Uterus (tissue), 3 donors: ENCODE measurements at regions not wholly inside any gene's neighbourhood (a gene's known extent, or its start where the extent isn't known, plus 50 kb on each side); places are given as distances from the start of the nearest gene placed in this dataset.
"Not testable (repeated sequence)": the region's sequence is repeated elsewhere in the genome, so short reads cannot be mapped to it uniquely, and the experiment has no call there.

Experiments used
- DNase-seq, 2 donors: peaks; one replicate each; pipeline ENCODE4 v3.0.0-alpha.2; 2019 to 2020
- H3K27ac ChIP-seq, 2 donors: fragments of 200-600 bp; sonication (generic); 1 replicate in 1 of 2; 2 replicates in 1 of 2; pipeline ENCODE4 v1.5.1; 2016 to 2018
- H3K27me3 ChIP-seq, 2 donors: fragments of 200-600 bp; sonication (generic); one replicate each; pipeline ENCODE4 v1.5.1; 2018 to 2019; ENCODE audit warnings: control low read depth in 1 of 2
- H3K36me3 ChIP-seq, 2 donors: fragments of 200-600 bp; sonication (generic); one replicate each; pipeline ENCODE4 v1.5.1; 2019; ENCODE audit warnings: control low read depth in 1 of 2
- H3K4me1 ChIP-seq, 2 donors: fragments of 200-600 bp; sonication (generic); one replicate each; pipeline ENCODE4 v1.5.1; 2018 to 2019; ENCODE audit warnings: control low read depth in 1 of 2
- H3K4me3 ChIP-seq, 2 donors: fragments of 200-600 bp; sonication (generic); 1 replicate in 1 of 2; 2 replicates in 1 of 2; pipeline ENCODE4 v1.5.1; 2018 to 2019; ENCODE audit warnings: mild to moderate bottlenecking in 1 of 2
- H3K9me3 ChIP-seq, 2 donors: fragments of 200-600 bp; sonication (generic); one replicate each; pipeline ENCODE4 v1.5.1; 2019; ENCODE audit warnings: control low read depth in 1 of 2
- POLR2A ChIP-seq, 2 donors: fragments of 450-650 bp; IDR thresholded peaks; one replicate each; pipeline ENCODE4 v1.6.1; 2016; ENCODE audit warnings: antibody characterized with exemption in 2 of 2, mild to moderate bottlenecking in 1 of 2, moderate library complexity in 1 of 2
- intact Hi-C: fragments of 100-400 bp; cut with DNase I; formaldehyde crosslinking; loops from one replicate; pipeline ENCODE4 v1.15.1; 2023; ENCODE audit warnings: low total_unique reads
- TF ChIP-seq, protein P1 (sequence below), 4 experiments: fragments of 200-600 bp in 2 of 4; fragments of 450-650 bp in 2 of 4; sonication (generic) in 2 of 4; IDR thresholded peaks; one replicate each; pipeline ENCODE4 v1.5.1; 2016 to 2019; ENCODE audit warnings: antibody characterized with exemption in 4 of 4, mild to moderate bottlenecking in 2 of 4, moderate library complexity in 1 of 4
- donor health status: DM: yes; HTN: yes; CAD: no.

DNA sequence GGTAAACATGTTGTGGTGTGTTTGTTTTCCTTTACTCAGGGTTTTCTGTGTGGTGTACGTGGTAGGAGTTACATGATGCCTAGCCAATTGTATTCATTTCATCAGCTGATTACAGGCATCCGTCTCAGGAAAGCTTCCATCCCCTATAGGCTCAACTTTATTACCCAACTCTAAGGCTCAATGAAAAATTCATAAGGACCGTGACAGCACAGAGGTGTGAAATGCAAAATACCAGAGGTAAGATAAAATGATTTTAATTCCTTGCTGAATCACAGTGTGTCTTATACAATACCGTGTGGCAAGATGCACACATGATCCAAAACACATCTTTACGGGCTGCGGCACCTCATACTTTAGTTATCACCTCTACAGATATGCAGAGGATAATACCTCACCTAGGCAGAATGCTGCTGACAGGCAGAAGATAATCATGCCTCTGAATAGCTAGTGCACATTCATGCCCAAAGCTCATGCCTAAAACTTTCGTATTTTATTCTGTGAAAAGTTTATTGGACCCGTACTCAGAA is 87.2 kb upstream of the DIO2 start:
- DNase-seq, result no peak
- no peaks in the 10 kb centered on the region for H3K27me3 ChIP-seq
- TF ChIP-seq, protein P1, sequence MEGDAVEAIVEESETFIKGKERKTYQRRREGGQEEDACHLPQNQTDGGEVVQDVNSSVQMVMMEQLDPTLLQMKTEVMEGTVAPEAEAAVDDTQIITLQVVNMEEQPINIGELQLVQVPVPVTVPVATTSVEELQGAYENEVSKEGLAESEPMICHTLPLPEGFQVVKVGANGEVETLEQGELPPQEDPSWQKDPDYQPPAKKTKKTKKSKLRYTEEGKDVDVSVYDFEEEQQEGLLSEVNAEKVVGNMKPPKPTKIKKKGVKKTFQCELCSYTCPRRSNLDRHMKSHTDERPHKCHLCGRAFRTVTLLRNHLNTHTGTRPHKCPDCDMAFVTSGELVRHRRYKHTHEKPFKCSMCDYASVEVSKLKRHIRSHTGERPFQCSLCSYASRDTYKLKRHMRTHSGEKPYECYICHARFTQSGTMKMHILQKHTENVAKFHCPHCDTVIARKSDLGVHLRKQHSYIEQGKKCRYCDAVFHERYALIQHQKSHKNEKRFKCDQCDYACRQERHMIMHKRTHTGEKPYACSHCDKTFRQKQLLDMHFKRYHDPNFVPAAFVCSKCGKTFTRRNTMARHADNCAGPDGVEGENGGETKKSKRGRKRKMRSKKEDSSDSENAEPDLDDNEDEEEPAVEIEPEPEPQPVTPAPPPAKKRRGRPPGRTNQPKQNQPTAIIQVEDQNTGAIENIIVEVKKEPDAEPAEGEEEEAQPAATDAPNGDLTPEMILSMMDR (IDR thresholded peaks at IDR 0.05), result no peak
- no peak for TF ChIP-seq POLR2A (IDR thresholded peaks at IDR 0.05)
- H3K9me3 ChIP-seq, result no peaks in the 10 kb centered on the region
- H3K36me3 ChIP-seq, result no peaks in the 10 kb centered on the region
- no peaks in the 10 kb centered on the region for H3K4me1 ChIP-seq
- H3K27ac ChIP-seq, result no peak overlapping the region
- intact Hi-C loops, result no loop called here
- no peak overlapping the region for H3K4me3 ChIP-seq

DNA sequence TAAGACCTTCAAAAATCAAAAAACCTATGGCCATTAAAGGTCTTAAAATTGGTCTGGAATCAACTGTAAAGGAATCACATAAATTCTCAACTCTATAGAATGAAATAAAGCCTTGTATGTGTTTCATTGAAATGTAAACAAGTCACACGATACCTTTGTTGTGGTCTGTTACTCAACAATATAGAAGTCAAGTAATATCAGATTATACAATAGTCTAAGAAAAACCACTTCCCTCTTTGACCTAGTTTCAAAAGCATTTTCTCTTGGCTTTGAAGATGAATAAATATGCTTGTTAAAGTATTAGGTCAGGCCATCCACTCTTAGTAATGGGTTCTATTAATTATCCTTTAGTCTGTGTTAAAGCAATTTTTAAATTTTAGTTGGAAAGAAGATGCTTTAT is 79.8 kb upstream of the DIO2 start:
- Histone ChIP-seq H3K27me3 (no peaks in the 10 kb centered on the region), H3K4me3 (no peak overlapping the region), H3K4me1 (no peaks in the 10 kb centered on the region), H3K27ac (no peak overlapping the region), H3K9me3 (no peaks in the 10 kb centered on the region), H3K36me3 (no peaks in the 10 kb centered on the region)
- TF ChIP-seq, protein P1 (IDR thresholded peaks at IDR 0.05), result no peak
- TF ChIP-seq POLR2A (IDR thresholded peaks at IDR 0.05), result no peak
- DNase-seq, result no peak
- intact Hi-C loops, result no loop called here

DNA sequence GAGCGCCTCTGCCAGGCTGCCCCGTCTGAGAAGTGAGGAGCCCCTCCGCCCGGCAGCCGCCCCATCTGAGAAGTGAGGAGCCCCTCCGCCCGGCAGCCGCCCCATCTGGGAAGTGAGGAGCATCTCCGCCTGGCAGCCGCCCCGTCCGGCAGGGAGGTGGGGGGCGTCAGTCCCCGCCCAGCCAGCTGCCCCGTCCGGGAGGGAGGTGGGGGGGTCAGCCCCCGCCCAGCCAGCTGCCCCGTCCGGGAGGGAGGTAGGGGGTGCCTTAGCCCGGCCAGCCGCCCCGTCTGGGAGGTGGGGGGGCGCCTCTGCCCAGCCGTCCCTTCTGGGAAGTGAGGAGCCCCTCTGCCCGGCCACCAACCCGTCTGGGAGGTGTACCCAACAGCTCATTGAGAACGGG is 75.4 kb upstream of the DIO2 start:
- intact Hi-C loops, DNase-seq, H3K27ac ChIP-seq, H3K4me3 ChIP-seq, H3K9me3 ChIP-seq, H3K36me3 ChIP-seq, H3K4me1 ChIP-seq, H3K27me3 ChIP-seq: not testable (repeated sequence)

DNA sequence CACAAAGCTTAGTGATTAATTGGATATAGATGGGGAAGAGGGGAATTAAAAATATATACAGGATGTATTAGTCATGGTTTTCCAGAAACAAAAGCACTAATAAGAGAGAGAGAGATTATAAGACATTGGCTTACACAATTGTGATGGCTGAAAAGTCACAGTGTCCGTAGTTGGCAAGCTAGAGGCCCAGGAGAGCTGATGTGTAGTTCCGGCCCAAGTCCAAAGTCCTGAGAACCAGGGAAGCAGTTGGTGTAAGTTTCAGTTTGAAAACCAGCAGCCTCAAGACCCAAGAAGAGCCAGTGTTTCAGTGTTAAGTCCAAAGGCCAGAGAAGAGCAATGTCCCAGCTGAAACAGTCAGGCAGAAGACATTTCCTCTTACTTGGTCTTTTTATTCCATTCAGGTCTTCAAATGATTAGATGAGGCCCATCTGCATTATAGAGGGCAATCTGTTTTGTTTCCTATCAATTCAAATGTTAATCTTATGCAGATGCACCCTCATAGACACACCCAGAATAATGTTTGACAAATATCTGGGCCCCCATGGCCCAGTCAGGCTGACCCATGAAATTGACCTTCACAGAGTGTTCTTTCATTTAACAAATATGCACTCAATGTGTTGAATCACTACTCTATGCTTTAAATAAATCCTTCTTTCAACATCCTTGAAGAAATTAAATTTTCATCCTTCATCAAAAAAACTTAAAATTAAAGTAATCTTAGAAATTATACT is 67.2 kb upstream of the DIO2 start:
- no peak for DNase-seq
- Histone ChIP-seq H3K36me3 (no peaks in the 10 kb centered on the region), H3K9me3 (no peaks in the 10 kb centered on the region), H3K27me3 (no peaks in the 10 kb centered on the region), H3K27ac (no peak overlapping the region), H3K4me3 (no peak overlapping the region), H3K4me1 (no peaks in the 10 kb centered on the region)
- no peak for TF ChIP-seq POLR2A (IDR thresholded peaks at IDR 0.05)
- TF ChIP-seq, protein P1 (IDR thresholded peaks at IDR 0.05), result no peak
- intact Hi-C loops, result no loop called here

DNA sequence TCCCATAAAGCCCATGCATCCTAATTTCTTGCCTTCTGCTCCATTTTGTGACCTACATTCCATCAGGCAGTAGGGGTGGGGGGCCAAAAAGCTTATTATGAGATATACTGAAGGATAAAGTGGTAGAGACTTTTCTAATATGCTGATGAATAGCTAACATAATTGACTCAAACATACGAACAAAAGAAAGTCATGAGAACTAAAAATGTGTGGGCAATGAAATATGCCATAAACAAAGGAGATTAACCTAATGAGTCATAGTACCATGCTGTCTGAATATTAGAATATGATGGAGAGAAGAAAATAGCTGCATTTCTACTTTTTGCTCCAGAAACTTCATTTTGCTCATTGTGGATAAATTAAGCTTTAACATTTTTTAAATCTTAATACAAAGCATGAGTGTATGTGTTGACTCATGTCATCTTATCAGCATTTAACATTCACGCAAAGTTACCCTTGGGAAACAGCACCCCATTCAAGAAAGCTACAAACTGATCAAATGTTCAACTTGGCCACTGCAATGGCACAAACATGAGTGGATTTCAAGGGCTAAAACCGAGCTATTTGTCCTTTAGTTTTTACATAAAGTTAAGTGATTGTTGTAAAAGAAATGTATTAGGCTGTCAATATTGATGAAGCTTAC is 64.0 kb upstream of the DIO2 start:
- H3K9me3 ChIP-seq, result no peaks in the 10 kb centered on the region
- intact Hi-C loops, result no loop called here
- no peaks in the 10 kb centered on the region for H3K4me1 ChIP-seq
- DNase-seq, result no peak
- H3K27ac ChIP-seq, result no peak overlapping the region
- TF ChIP-seq, protein P1 (IDR thresholded peaks at IDR 0.05), result no peak
- no peak for TF ChIP-seq POLR2A (IDR thresholded peaks at IDR 0.05)
- no peak overlapping the region for H3K4me3 ChIP-seq
- no peaks in the 10 kb centered on the region for H3K27me3 ChIP-seq
- no peaks in the 10 kb centered on the region for H3K36me3 ChIP-seq

DNA sequence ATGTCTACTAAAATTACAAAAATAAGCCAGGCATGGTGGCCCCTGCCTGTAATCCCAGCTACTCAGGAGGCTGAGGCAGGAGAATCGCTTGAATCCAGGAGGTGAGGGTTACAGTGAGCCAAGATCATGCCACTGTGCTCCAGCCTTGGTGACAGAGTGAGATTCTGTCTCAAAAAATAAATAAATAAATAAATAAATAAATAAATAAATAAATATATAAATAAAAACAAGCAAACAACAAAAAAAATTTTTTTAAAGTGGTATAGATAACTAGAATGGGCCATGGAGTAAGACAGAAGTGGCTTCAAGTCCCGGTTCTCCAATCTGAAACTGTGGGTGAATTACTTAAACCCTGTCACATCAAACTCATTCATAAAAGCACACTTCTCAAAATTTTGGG is 63.0 kb upstream of the DIO2 start:
- H3K9me3 ChIP-seq, H3K27me3 ChIP-seq, H3K36me3 ChIP-seq, H3K27ac ChIP-seq, H3K4me1 ChIP-seq, H3K4me3 ChIP-seq, DNase-seq, intact Hi-C loops: not testable (repeated sequence)
